Lower lobe of right lung (tissue), 2 donors: ENCODE measurements at regions not wholly inside any gene's neighbourhood (a gene's known extent, or its start where the extent isn't known, plus 50 kb on each side); places are given as distances from the start of the nearest gene placed in this dataset.
"Not testable (repeated sequence)": the region's sequence is repeated elsewhere in the genome, so short reads cannot be mapped to it uniquely, and the experiment has no call there.

Experiments
- ATAC-seq, 2 donors: fragments of 200-7000 bp; cut with Tn5 transposase; one replicate each; pipeline ENCODE4 v1.9.1; 2020 to 2022; ENCODE audit warnings: mild to moderate bottlenecking in 2 of 2, moderate library complexity in 2 of 2
- DNase-seq: peaks from one replicate; pipeline ENCODE4 v3.0.0-alpha.2; 2020
- H3K27ac ChIP-seq: fragments of 200-600 bp; one replicate; pipeline ENCODE4 v1.8.0; 2022
- H3K27me3 ChIP-seq: fragments of 200-600 bp; one replicate; pipeline ENCODE4 v1.8.0; 2022; ENCODE audit warnings: low read depth
- H3K36me3 ChIP-seq: fragments of 200-600 bp; one replicate; pipeline ENCODE4 v1.8.0; 2022; ENCODE audit warnings: mild to moderate bottlenecking
- H3K4me1 ChIP-seq: fragments of 200-600 bp; one replicate; pipeline ENCODE4 v1.8.0; 2022
- H3K4me3 ChIP-seq: fragments of 200-600 bp; one replicate; pipeline ENCODE4 v1.8.0; 2022; ENCODE audit warnings: mild to moderate bottlenecking
- H3K9me3 ChIP-seq: fragments of 200-600 bp; one replicate; pipeline ENCODE4 v1.8.0; 2022
- CTCF ChIP-seq: fragments of 200-600 bp; IDR thresholded peaks from one replicate; pipeline ENCODE4 v1.8.0; 2022; ENCODE audit warnings: antibody characterized with exemption, mild to moderate bottlenecking
- intact Hi-C: fragments of 100-400 bp; cut with DNase I; formaldehyde crosslinking; loops from one replicate; pipeline ENCODE4 v1.11.0; 2022
- donor health status: DM: no; HTN: yes; CAD: no; lungs with severe emphysema.

GRCh38 chr12:131226345-131227265 is 272.9 kb downstream of the ADGRD1 start:
- Histone ChIP-seq H3K27me3 (peaks cover 11% of the 10 kb centered on the region), H3K36me3 (no peaks in the 10 kb centered on the region), H3K9me3 (no peaks in the 10 kb centered on the region), H3K4me1 (peaks cover 22% of the 10 kb centered on the region), H3K27ac (no peak overlapping the region), H3K4me3 (no peak overlapping the region)
- DNase-seq (no peak), ATAC-seq (no peak)
- TF ChIP-seq CTCF: no peak
- intact Hi-C loops: no loop called here

- peak; percentile 8 for DNase-seq
- H3K27ac ChIP-seq, H3K4me3 ChIP-seq, H3K9me3 ChIP-seq, ATAC-seq, H3K36me3 ChIP-seq, intact Hi-C loops: not testable (repeated sequence)
- Histone ChIP-seq H3K27me3 (peaks cover 11% of the 10 kb centered on the region), H3K4me1 (peaks cover 19% of the 10 kb centered on the region)
These were observed 273.9 kb downstream of the ADGRD1 start for GRCh38 chr12:131227641-131228040.

- H3K9me3 ChIP-seq, DNase-seq, H3K4me3 ChIP-seq, H3K36me3 ChIP-seq, ATAC-seq, intact Hi-C loops, H3K27ac ChIP-seq: not testable (repeated sequence)
- H3K27me3 ChIP-seq: peaks cover 11% of the 10 kb centered on the region
- H3K4me1 ChIP-seq: peaks cover 19% of the 10 kb centered on the region
These were observed 275.3 kb downstream of the ADGRD1 start for GRCh38 chr12:131229079-131229425.

- DNase-seq: no peak
- ATAC-seq: peak; percentile 30 to 47
- Histone ChIP-seq H3K4me3 (no peak overlapping the region), H3K4me1 (peaks cover 19% of the 10 kb centered on the region), H3K36me3 (no peaks in the 10 kb centered on the region), H3K27me3 (peaks cover 11% of the 10 kb centered on the region), H3K9me3 (peaks cover 4% of the 10 kb centered on the region), H3K27ac (no peak overlapping the region)
- no peak for TF ChIP-seq CTCF
- intact Hi-C loops: no loop called here
These were observed 276.0 kb downstream of the ADGRD1 start for GRCh38 chr12:131229426-131230339.

- H3K27ac ChIP-seq: no peak overlapping the region
- intact Hi-C loops: no loop called here
- peaks cover 11% of the 10 kb centered on the region for H3K27me3 ChIP-seq
- peaks cover 19% of the 10 kb centered on the region for H3K4me1 ChIP-seq
- ATAC-seq (no peak), DNase-seq (no peak)
- TF ChIP-seq CTCF: no peak
- no peak overlapping the region for H3K4me3 ChIP-seq
- H3K36me3 ChIP-seq: no peaks in the 10 kb centered on the region
- peaks cover 4% of the 10 kb centered on the region for H3K9me3 ChIP-seq
These were observed 276.8 kb downstream of the ADGRD1 start for GRCh38 chr12:131230340-131231031.
